ENCODE measurements at regions not wholly inside any gene's neighbourhood (a gene's known extent, or its start where the extent isn't known, plus 50 kb on each side); places are given as distances from the start of the nearest gene placed in this dataset.

- Histone ChIP-seq H3K36me3 (no peaks in the 10 kb centered on the region), H3K4me1 (no peaks in the 10 kb centered on the region), H3K27me3 (no peaks in the 10 kb centered on the region), H3K4me3 (no peak overlapping the region), H3K27ac (no peak overlapping the region), H3K9me3 (no peaks in the 10 kb centered on the region)
- intact Hi-C loops (cut with DNase I): no loop called here
- WGBS (ENCODE audit: insufficient coverage, low coverage, low lambda C conversion rate, missing lambda C conversion rate): 17% methylated on average over 1 of the region's 1 CpG
- no peak for DNase-seq
- no peak for ATAC-seq
- no peak for TF ChIP-seq POLR2A (IDR thresholded peaks at IDR 0.05)
- TF ChIP-seq, protein P1, sequence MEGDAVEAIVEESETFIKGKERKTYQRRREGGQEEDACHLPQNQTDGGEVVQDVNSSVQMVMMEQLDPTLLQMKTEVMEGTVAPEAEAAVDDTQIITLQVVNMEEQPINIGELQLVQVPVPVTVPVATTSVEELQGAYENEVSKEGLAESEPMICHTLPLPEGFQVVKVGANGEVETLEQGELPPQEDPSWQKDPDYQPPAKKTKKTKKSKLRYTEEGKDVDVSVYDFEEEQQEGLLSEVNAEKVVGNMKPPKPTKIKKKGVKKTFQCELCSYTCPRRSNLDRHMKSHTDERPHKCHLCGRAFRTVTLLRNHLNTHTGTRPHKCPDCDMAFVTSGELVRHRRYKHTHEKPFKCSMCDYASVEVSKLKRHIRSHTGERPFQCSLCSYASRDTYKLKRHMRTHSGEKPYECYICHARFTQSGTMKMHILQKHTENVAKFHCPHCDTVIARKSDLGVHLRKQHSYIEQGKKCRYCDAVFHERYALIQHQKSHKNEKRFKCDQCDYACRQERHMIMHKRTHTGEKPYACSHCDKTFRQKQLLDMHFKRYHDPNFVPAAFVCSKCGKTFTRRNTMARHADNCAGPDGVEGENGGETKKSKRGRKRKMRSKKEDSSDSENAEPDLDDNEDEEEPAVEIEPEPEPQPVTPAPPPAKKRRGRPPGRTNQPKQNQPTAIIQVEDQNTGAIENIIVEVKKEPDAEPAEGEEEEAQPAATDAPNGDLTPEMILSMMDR (IDR thresholded peaks at IDR 0.05): no peak
Observed at GRCh38 chr3:101061312-101061711, 68.1 kb upstream of the ABI3BP start.

DNA sequence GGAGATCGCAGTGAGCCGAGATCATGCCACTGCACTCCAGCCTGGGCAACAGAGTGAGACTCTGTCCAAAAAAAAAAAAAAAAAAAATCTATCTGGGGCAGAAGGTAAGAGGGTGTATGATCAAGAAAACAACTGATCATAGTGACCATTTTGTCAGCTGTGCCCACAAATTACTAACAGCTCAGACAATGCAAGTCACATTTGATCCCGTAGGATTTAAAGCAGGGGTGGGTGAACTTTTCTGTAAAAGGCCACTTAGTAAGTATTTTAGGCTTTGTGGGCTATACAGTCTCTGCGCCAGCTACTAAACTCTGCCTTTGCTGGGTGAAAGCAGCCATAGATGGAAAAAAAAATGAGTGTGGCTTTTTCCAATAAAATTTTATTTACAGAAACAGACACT lies 57.6 kb upstream of the ABI3BP start:
- 86% methylated on average over 3 of the region's 4 CpGs for WGBS (ENCODE audit: insufficient coverage, low coverage, low lambda C conversion rate, missing lambda C conversion rate)
- H3K27me3 ChIP-seq: no peaks in the 10 kb centered on the region
- intact Hi-C loops (cut with DNase I): no loop called here
- no peak for ATAC-seq
- no peaks in the 10 kb centered on the region for H3K9me3 ChIP-seq
- no peak overlapping the region for H3K4me3 ChIP-seq
- DNase-seq: no peak
- no peak overlapping the region for H3K27ac ChIP-seq
- H3K4me1 ChIP-seq: no peaks in the 10 kb centered on the region
- TF ChIP-seq, protein P1 (IDR thresholded peaks at IDR 0.05): no peak
- TF ChIP-seq POLR2A (IDR thresholded peaks at IDR 0.05): no peak
- no peaks in the 10 kb centered on the region for H3K36me3 ChIP-seq

DNA sequence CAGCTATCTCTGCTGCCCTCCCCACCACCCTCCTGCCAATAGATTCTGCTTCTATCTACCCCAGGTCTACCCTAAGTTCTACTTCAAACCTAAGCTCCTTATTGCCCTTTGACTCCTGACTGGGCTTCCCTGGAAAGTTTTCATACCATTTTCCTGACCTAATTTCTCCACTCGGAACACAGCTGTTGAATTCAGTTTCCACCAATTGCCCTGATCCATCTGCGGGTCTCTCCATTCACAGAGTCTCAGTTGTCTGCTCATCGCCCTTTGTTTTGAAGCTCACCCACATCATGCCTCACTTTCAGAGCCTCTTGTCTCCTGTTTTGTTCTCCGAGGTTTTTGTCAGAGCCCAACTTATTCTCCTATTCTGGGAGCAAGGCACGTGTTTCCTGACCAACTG lies 56.8 kb upstream of the ABI3BP start:
- TF ChIP-seq POLR2A (IDR thresholded peaks at IDR 0.05): no peak
- TF ChIP-seq, protein P1 (IDR thresholded peaks at IDR 0.05): no peak
- H3K9me3 ChIP-seq: no peaks in the 10 kb centered on the region
- no peaks in the 10 kb centered on the region for H3K36me3 ChIP-seq
- 63% methylated on average over 5 of the region's 5 CpGs for WGBS (ENCODE audit: insufficient coverage, low coverage, low lambda C conversion rate, missing lambda C conversion rate)
- H3K4me1 ChIP-seq: no peaks in the 10 kb centered on the region
- H3K27ac ChIP-seq: no peak overlapping the region
- intact Hi-C loops (cut with DNase I): no loop called here
- H3K27me3 ChIP-seq: no peaks in the 10 kb centered on the region
- DNase-seq: no peak
- ATAC-seq: no peak
- H3K4me3 ChIP-seq: no peak overlapping the region

GRCh38 chr3:101049532-101049931 lies 56.3 kb upstream of the ABI3BP start:
- intact Hi-C loops (cut with DNase I): no loop called here
- H3K9me3 ChIP-seq: no peaks in the 10 kb centered on the region
- H3K27me3 ChIP-seq: no peaks in the 10 kb centered on the region
- H3K36me3 ChIP-seq: no peaks in the 10 kb centered on the region
- no peak for DNase-seq
- ATAC-seq: no peak
- H3K27ac ChIP-seq: no peak overlapping the region
- no peak overlapping the region for H3K4me3 ChIP-seq
- no peaks in the 10 kb centered on the region for H3K4me1 ChIP-seq
- no peak for TF ChIP-seq POLR2A (IDR thresholded peaks at IDR 0.05)
- TF ChIP-seq, protein P1 (IDR thresholded peaks at IDR 0.05): no peak

- TF ChIP-seq POLR2A (IDR thresholded peaks at IDR 0.05): no peak
- TF ChIP-seq, protein P1 (IDR thresholded peaks at IDR 0.05): no peak
- H3K36me3 ChIP-seq: no peaks in the 10 kb centered on the region
- WGBS (ENCODE audit: insufficient coverage, low coverage, low lambda C conversion rate, missing lambda C conversion rate): 71% methylated on average over 2 of the region's 2 CpGs
- no peaks in the 10 kb centered on the region for H3K4me1 ChIP-seq
- H3K4me3 ChIP-seq: no peak overlapping the region
- intact Hi-C loops (cut with DNase I): no loop called here
- no peak overlapping the region for H3K27ac ChIP-seq
- H3K9me3 ChIP-seq: no peaks in the 10 kb centered on the region
- DNase-seq: no peak
- ATAC-seq: no peak
- H3K27me3 ChIP-seq: no peaks in the 10 kb centered on the region
Observed at GRCh38 chr3:101043687-101044078, 50.5 kb upstream of the ABI3BP start.

All from right lobe of liver (tissue), 6 donors.